Nephron progenitor cell (in vitro differentiated cells): ENCODE measurements at regions not wholly inside any gene's neighbourhood (a gene's known extent, or its start where the extent isn't known, plus 50 kb on each side); places are given as distances from the start of the nearest gene placed in this dataset.

ENCODE experiments used
- DNase-seq: peaks from one replicate; pipeline ENCODE4 v3.0.0; 2021
- H3K27ac Mint-ChIP-seq: 2 replicates; pipeline ENCODE4 v1.8.0; 2021; ENCODE audit warnings: mild to moderate bottlenecking, moderate library complexity, mixed read lengths
- H3K27me3 Mint-ChIP-seq: 2 replicates; pipeline ENCODE4 v1.8.0; 2021; ENCODE audit warnings: mild to moderate bottlenecking, low read depth, mixed read lengths; ENCODE audit not compliant: poor library complexity
- H3K36me3 Mint-ChIP-seq: 2 replicates; pipeline ENCODE4 v1.8.0; 2021; ENCODE audit warnings: low read depth, mixed read lengths
- H3K4me1 Mint-ChIP-seq: 2 replicates; pipeline ENCODE4 v1.8.0; 2021; ENCODE audit warnings: mixed read lengths
- H3K4me3 Mint-ChIP-seq: 2 replicates; pipeline ENCODE4 v1.8.0; 2021; ENCODE audit warnings: mild to moderate bottlenecking, moderate library complexity, mixed read lengths
- H3K9me3 Mint-ChIP-seq: 2 replicates; pipeline ENCODE4 v1.8.0; 2021; ENCODE audit warnings: mild to moderate bottlenecking, moderate library complexity, mixed read lengths
- TF ChIP-seq, protein P1 (sequence below): fragments of 200-600 bp; sonication (generic); IDR thresholded peaks from 2 replicates; pipeline ENCODE4 v1.5.0; 2021; ENCODE audit warnings: antibody characterized with exemption

DNA sequence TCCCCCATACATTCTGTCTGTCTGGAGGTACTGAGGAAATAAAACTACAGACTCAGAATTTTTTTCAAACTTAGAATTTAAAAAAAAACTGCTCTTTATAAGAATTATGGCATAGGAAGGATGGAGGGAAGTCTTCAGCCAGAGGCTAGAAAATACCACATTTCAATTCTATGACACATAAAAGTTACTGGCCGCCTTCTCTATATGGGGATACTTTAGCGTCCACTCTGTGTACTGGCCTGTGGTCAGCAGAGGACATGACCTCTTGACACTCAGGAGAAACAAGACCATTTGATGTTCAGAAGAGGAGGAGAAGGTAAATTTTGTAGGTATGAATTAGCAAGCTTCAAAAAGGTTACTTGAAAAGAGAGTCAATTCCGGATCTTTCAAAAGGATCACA lies 417.4 kb downstream of the MFSD1 start:
- TF ChIP-seq, protein P1, sequence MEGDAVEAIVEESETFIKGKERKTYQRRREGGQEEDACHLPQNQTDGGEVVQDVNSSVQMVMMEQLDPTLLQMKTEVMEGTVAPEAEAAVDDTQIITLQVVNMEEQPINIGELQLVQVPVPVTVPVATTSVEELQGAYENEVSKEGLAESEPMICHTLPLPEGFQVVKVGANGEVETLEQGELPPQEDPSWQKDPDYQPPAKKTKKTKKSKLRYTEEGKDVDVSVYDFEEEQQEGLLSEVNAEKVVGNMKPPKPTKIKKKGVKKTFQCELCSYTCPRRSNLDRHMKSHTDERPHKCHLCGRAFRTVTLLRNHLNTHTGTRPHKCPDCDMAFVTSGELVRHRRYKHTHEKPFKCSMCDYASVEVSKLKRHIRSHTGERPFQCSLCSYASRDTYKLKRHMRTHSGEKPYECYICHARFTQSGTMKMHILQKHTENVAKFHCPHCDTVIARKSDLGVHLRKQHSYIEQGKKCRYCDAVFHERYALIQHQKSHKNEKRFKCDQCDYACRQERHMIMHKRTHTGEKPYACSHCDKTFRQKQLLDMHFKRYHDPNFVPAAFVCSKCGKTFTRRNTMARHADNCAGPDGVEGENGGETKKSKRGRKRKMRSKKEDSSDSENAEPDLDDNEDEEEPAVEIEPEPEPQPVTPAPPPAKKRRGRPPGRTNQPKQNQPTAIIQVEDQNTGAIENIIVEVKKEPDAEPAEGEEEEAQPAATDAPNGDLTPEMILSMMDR = no peak
- Mint-ChIP-seq H3K27me3 (peaks cover 7% of the 10 kb centered on the region), H3K4me3 (no peak overlapping the region), H3K4me1 (no peaks in the 10 kb centered on the region), H3K36me3 (no peaks in the 10 kb centered on the region), H3K9me3 (no peaks in the 10 kb centered on the region), H3K27ac (no peak overlapping the region)
- DNase-seq = no peak

DNA sequence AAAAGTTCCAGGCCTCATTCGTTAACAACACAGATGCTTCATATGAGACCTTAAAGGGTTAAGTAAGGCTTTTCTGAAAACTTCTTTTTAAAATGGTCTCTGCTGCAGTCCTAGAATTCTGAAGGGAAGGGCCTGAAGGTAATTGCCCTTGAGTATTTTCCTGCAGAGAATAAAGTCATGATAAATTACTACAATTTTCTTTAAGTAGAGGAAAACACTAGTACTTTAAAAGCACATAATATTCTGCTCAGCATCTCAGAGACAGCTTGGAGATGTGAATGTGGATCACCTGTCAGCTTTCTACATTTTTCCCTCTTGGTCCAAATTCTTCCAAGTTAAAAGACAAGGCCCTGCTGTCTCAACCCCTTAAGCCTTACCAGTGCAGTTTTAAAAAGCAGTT lies 419.5 kb downstream of the MFSD1 start:
- Mint-ChIP-seq H3K27me3 (peaks cover 4% of the 10 kb centered on the region), H3K4me3 (no peak overlapping the region), H3K27ac (no peak overlapping the region), H3K4me1 (no peaks in the 10 kb centered on the region), H3K36me3 (no peaks in the 10 kb centered on the region), H3K9me3 (no peaks in the 10 kb centered on the region)
- TF ChIP-seq, protein P1 = no peak
- no peak for DNase-seq

DNA sequence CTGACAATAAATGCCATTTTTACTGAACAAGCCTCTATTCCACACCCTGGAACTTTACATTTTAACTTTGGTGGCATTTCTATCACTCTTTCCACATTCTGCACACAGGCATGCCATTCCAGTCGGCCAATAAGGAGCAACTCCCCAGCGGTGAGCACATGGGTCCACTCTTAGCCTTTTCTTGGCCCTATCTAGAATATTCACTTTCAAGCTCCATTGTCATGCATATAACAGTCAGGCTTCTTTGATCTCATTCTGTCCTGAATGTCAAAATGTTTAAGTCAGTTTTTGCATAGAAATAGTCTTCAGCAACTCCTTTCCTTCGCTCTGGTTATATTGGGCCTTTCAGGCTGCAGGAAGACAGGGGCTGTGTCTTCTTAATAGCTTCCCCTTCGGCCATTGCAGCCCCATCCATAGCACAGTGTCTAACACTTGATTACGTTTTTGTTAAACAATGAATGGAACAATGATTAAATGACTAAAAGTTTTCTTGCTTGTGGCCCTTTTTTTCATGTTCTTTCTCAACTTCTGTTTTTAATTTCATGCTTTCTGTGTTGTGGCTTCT lies 427.3 kb downstream of the MFSD1 start:
- Mint-ChIP-seq H3K36me3 (no peaks in the 10 kb centered on the region), H3K9me3 (peaks cover 8% of the 10 kb centered on the region), H3K27ac (no peak overlapping the region), H3K27me3 (peaks cover 4% of the 10 kb centered on the region), H3K4me1 (no peaks in the 10 kb centered on the region), H3K4me3 (no peak overlapping the region)
- DNase-seq = no peak
- TF ChIP-seq, protein P1 = no peak

DNA sequence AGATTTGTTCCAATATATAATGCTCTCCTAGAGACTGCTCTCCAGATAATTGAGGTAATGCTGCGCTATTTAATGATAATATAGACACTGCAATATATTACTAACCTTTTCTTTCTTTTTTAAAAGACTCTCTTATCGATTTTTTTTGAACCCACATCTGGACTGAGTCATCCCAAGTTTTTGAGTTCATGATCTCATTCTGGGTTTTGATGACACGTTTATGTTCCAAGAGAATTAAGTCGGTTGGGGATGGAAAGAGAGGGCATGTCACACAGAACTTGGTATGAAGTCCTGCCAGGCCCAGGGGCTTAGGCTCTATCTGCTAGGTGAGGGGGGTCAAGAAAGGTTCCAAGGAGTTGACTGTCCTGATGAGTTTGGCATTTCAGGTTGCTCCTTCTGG lies 431.1 kb downstream of the MFSD1 start:
- no peaks in the 10 kb centered on the region for H3K27me3 Mint-ChIP-seq
- H3K9me3 Mint-ChIP-seq = peaks cover 8% of the 10 kb centered on the region
- no peak overlapping the region for H3K27ac Mint-ChIP-seq
- no peak for DNase-seq
- no peaks in the 10 kb centered on the region for H3K4me1 Mint-ChIP-seq
- no peak overlapping the region for H3K4me3 Mint-ChIP-seq
- TF ChIP-seq, protein P1 = no peak
- H3K36me3 Mint-ChIP-seq = no peaks in the 10 kb centered on the region

DNA sequence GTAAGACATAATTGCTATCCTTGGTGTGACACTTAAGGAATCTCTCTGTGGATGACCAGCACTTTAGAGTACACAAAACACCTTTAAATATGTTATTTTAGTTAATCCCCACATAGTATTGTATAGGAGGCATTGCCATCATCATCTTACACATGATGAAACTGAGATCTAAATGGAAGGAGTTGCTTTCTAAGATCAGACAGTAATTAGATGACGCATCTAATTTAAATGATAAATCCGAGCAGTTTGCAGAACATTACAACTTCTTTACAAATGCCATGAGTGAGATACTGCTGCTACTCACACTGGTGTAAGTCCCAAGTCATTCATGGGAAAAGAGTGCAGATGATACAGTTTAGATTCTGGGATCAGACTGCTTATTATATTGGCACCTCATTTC lies 431.9 kb downstream of the MFSD1 start:
- no peaks in the 10 kb centered on the region for H3K4me1 Mint-ChIP-seq
- no peak overlapping the region for H3K27ac Mint-ChIP-seq
- DNase-seq = no peak
- TF ChIP-seq, protein P1 = no peak
- H3K36me3 Mint-ChIP-seq = no peaks in the 10 kb centered on the region
- peaks cover 3% of the 10 kb centered on the region for H3K27me3 Mint-ChIP-seq
- H3K4me3 Mint-ChIP-seq = no peak overlapping the region
- peaks cover 8% of the 10 kb centered on the region for H3K9me3 Mint-ChIP-seq

DNA sequence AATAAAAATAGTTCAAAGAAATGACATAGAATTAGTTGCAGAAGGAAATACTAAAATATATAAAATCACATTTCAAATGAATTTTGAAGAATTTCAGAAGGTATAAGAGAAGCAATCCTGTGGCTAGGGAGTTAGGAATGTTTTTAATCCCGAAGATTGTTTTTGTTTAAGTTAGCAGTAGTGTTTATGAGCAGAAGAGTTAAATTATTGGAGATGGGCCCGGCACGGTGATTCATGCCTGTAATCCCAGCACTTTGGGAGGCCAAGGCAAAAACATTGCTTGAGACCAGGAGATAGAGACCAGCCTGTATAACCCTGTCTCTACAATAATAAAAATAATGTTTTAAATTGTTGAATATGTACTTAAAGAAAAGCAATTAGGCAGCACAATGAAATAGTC lies 432.5 kb downstream of the MFSD1 start:
- no peak for DNase-seq
- Mint-ChIP-seq H3K4me1 (no peaks in the 10 kb centered on the region), H3K9me3 (peaks cover 8% of the 10 kb centered on the region), H3K4me3 (no peak overlapping the region), H3K27me3 (peaks cover 4% of the 10 kb centered on the region), H3K27ac (no peak overlapping the region), H3K36me3 (no peaks in the 10 kb centered on the region)
- TF ChIP-seq, protein P1 = no peak
